ENCODE measurements at regions not wholly inside any gene's neighbourhood (a gene's known extent, or its start where the extent isn't known, plus 50 kb on each side); places are given as distances from the start of the nearest gene placed in this dataset.

GRCh38 chr3:102664126-102664525 is 229.3 kb downstream of the ZPLD1 start:
- H2AFZ ChIP-seq = no peak overlapping the region
- no peak overlapping the region for H3K4me2 ChIP-seq
- H3K4me1 ChIP-seq (ENCODE audit: insufficient read depth) = no peaks in the 10 kb centered on the region
- no peaks in the 10 kb centered on the region for H3K79me2 ChIP-seq
- H3K27me3 ChIP-seq = no peaks in the 10 kb centered on the region
- no peaks in the 10 kb centered on the region for H3K9me3 ChIP-seq (ENCODE audit: low read depth)
- TF ChIP-seq CTCF (IDR thresholded peaks at IDR 0.05; ENCODE audit: poor library complexity) (no peak), EZH2phosphoT487 (IDR thresholded peaks at IDR 0.05; ENCODE audit: low read depth, severe bottlenecking, unreplicated experiment) (no peak), EZH2 (IDR thresholded peaks at IDR 0.05; ENCODE audit: borderline replicate concordance) (no peak)
- H3K9me2 ChIP-seq (replicated peaks; ENCODE audit: insufficient read depth) = no peaks in the 10 kb centered on the region
- no peaks in the 10 kb centered on the region for H3K36me3 ChIP-seq (replicated peaks; ENCODE audit: insufficient read depth, low read depth)
- WGBS (ENCODE audit: low lambda C conversion rate, missing lambda C conversion rate) = 90% methylated on average over 6 of the region's 6 CpGs
- H4K20me1 ChIP-seq (ENCODE audit: insufficient read depth, poor library complexity, severe bottlenecking) = no peaks in the 10 kb centered on the region
- no peak for DNase-seq (ENCODE audit: low spot score)
- H3K27ac ChIP-seq = no peak overlapping the region
- no peak overlapping the region for H3K4me3 ChIP-seq

- Histone ChIP-seq H3K4me3 (no peak overlapping the region), H3K9me3 (ENCODE audit: low read depth) (no peaks in the 10 kb centered on the region), H3K9me2 (replicated peaks; ENCODE audit: insufficient read depth) (no peaks in the 10 kb centered on the region), H4K20me1 (ENCODE audit: insufficient read depth, poor library complexity, severe bottlenecking) (no peaks in the 10 kb centered on the region), H3K79me2 (no peaks in the 10 kb centered on the region), H3K27me3 (no peaks in the 10 kb centered on the region), H3K4me2 (no peak overlapping the region), H2AFZ (no peak overlapping the region), H3K36me3 (replicated peaks; ENCODE audit: insufficient read depth, low read depth) (no peaks in the 10 kb centered on the region), H3K27ac (no peak overlapping the region), H3K4me1 (ENCODE audit: insufficient read depth) (no peaks in the 10 kb centered on the region)
- TF ChIP-seq CTCF (IDR thresholded peaks at IDR 0.05; ENCODE audit: poor library complexity) (no peak), EZH2 (IDR thresholded peaks at IDR 0.05; ENCODE audit: borderline replicate concordance) (no peak), EZH2phosphoT487 (IDR thresholded peaks at IDR 0.05; ENCODE audit: low read depth, severe bottlenecking, unreplicated experiment) (no peak)
- 88% methylated on average over 4 of the region's 4 CpGs for WGBS (ENCODE audit: low lambda C conversion rate, missing lambda C conversion rate)
- DNase-seq (ENCODE audit: low spot score) = no peak
Observed at GRCh38 chr3:102665183-102665582, 230.4 kb downstream of the ZPLD1 start.

- Histone ChIP-seq H3K36me3 (replicated peaks; ENCODE audit: insufficient read depth, low read depth) (no peaks in the 10 kb centered on the region), H3K79me2 (no peaks in the 10 kb centered on the region), H3K9me3 (ENCODE audit: low read depth) (no peaks in the 10 kb centered on the region), H3K27me3 (no peaks in the 10 kb centered on the region), H3K9me2 (replicated peaks; ENCODE audit: insufficient read depth) (no peaks in the 10 kb centered on the region), H3K4me1 (ENCODE audit: insufficient read depth) (peaks cover 10% of the 10 kb centered on the region), H2AFZ (no peak overlapping the region), H4K20me1 (ENCODE audit: insufficient read depth, poor library complexity, severe bottlenecking) (no peaks in the 10 kb centered on the region), H3K4me2 (no peak overlapping the region), H3K27ac (no peak overlapping the region), H3K4me3 (no peak overlapping the region)
- TF ChIP-seq CTCF (IDR thresholded peaks at IDR 0.05; ENCODE audit: poor library complexity) (no peak), EZH2phosphoT487 (IDR thresholded peaks at IDR 0.05; ENCODE audit: low read depth, severe bottlenecking, unreplicated experiment) (no peak), EZH2 (IDR thresholded peaks at IDR 0.05; ENCODE audit: borderline replicate concordance) (no peak)
- WGBS (ENCODE audit: low lambda C conversion rate, missing lambda C conversion rate) = 90% methylated on average over 4 of the region's 4 CpGs
- DNase-seq (ENCODE audit: low spot score) = no peak
Observed at GRCh38 chr3:102668247-102668646, 233.4 kb downstream of the ZPLD1 start.

GRCh38 chr3:102670986-102671385 is 236.2 kb downstream of the ZPLD1 start:
- no peak overlapping the region for H3K27ac ChIP-seq
- no peaks in the 10 kb centered on the region for H3K27me3 ChIP-seq
- no peaks in the 10 kb centered on the region for H3K79me2 ChIP-seq
- TF ChIP-seq CTCF (IDR thresholded peaks at IDR 0.05; ENCODE audit: poor library complexity) (no peak), EZH2phosphoT487 (IDR thresholded peaks at IDR 0.05; ENCODE audit: low read depth, severe bottlenecking, unreplicated experiment) (no peak), EZH2 (IDR thresholded peaks at IDR 0.05; ENCODE audit: borderline replicate concordance) (no peak)
- no peaks in the 10 kb centered on the region for H3K9me2 ChIP-seq (replicated peaks; ENCODE audit: insufficient read depth)
- peak; percentile 15 for DNase-seq (ENCODE audit: low spot score)
- H3K4me1 ChIP-seq (ENCODE audit: insufficient read depth) = peaks cover 14% of the 10 kb centered on the region
- no peak overlapping the region for H2AFZ ChIP-seq
- no peaks in the 10 kb centered on the region for H3K9me3 ChIP-seq (ENCODE audit: low read depth)
- no peak overlapping the region for H3K4me3 ChIP-seq
- H4K20me1 ChIP-seq (ENCODE audit: insufficient read depth, poor library complexity, severe bottlenecking) = no peaks in the 10 kb centered on the region
- peak overlapping the region; percentile 35 for H3K4me2 ChIP-seq
- H3K36me3 ChIP-seq (replicated peaks; ENCODE audit: insufficient read depth, low read depth) = no peaks in the 10 kb centered on the region
- 32% methylated on average over 2 of the region's 2 CpGs for WGBS (ENCODE audit: low lambda C conversion rate, missing lambda C conversion rate)
